ENCODE measurements at regions not wholly inside any gene's neighbourhood (a gene's known extent, or its start where the extent isn't known, plus 50 kb on each side); places are given as distances from the start of the nearest gene placed in this dataset.

GRCh38 chr5:2575871-2576270, 175.6 kb downstream of the IRX2 start:
- H3K9me3 ChIP-seq = no peaks in the 10 kb centered on the region
- H3K27ac ChIP-seq = no peak overlapping the region
- no peaks in the 10 kb centered on the region for H3K36me3 ChIP-seq
- no peak overlapping the region for H3K4me3 ChIP-seq
- ATAC-seq (ENCODE audit: low FRiP score in 2 of 2) = no peak
- DNase-seq = no peak
- H3K27me3 ChIP-seq = no peaks in the 10 kb centered on the region
- no peaks in the 10 kb centered on the region for H3K4me1 ChIP-seq
- TF ChIP-seq CTCF (IDR thresholded peaks at IDR 0.05) (no peak), POLR2AphosphoS5 (IDR thresholded peaks at IDR 0.05) (no peak), POLR2A (IDR thresholded peaks at IDR 0.05) (no peak)
- WGBS, 2 donors = 57 to 68% methylated on average over 1 of the region's 1 CpG

GRCh38 chr5:2575292-2575691, 176.2 kb downstream of the IRX2 start:
- DNase-seq = no peak
- ATAC-seq (ENCODE audit: low FRiP score in 2 of 2) = no peak
- H3K4me3 ChIP-seq = no peak overlapping the region
- H3K9me3 ChIP-seq = no peaks in the 10 kb centered on the region
- WGBS, 2 donors = 17 to 41% methylated on average over 3 of the region's 3 CpGs
- H3K36me3 ChIP-seq = no peaks in the 10 kb centered on the region
- no peaks in the 10 kb centered on the region for H3K4me1 ChIP-seq
- no peak overlapping the region for H3K27ac ChIP-seq
- no peaks in the 10 kb centered on the region for H3K27me3 ChIP-seq
- TF ChIP-seq POLR2AphosphoS5 (IDR thresholded peaks at IDR 0.05) (no peak), EP300 (IDR thresholded peaks at IDR 0.05) (no peak), CTCF (IDR thresholded peaks at IDR 0.05) (no peak), POLR2A (IDR thresholded peaks at IDR 0.05) (no peak)

GRCh38 chr5:2574155-2574554, 177.3 kb downstream of the IRX2 start:
- H3K36me3 ChIP-seq = no peaks in the 10 kb centered on the region
- 79 to 88% methylated on average over 5 of the region's 5 CpGs for WGBS, 2 donors
- no peak overlapping the region for H3K4me3 ChIP-seq
- ATAC-seq (ENCODE audit: low FRiP score in 2 of 2) (no peak), DNase-seq (no peak)
- H3K9me3 ChIP-seq = no peaks in the 10 kb centered on the region
- TF ChIP-seq POLR2AphosphoS5 (IDR thresholded peaks at IDR 0.05) (no peak), POLR2A (IDR thresholded peaks at IDR 0.05) (no peak), CTCF (IDR thresholded peaks at IDR 0.05) (no peak), EP300 (IDR thresholded peaks at IDR 0.05) (no peak)
- no peaks in the 10 kb centered on the region for H3K4me1 ChIP-seq
- no peak overlapping the region for H3K27ac ChIP-seq
- no peaks in the 10 kb centered on the region for H3K27me3 ChIP-seq

GRCh38 chr5:2570586-2570985, 180.9 kb downstream of the IRX2 start:
- 54 to 55% methylated on average over 10 of the region's 10 CpGs for WGBS, 2 donors
- H3K36me3 ChIP-seq = no peaks in the 10 kb centered on the region
- no peak overlapping the region for H3K27ac ChIP-seq
- H3K4me1 ChIP-seq = no peaks in the 10 kb centered on the region
- ATAC-seq (ENCODE audit: low FRiP score in 2 of 2) (no peak), DNase-seq (no peak)
- H3K27me3 ChIP-seq = no peaks in the 10 kb centered on the region
- no peaks in the 10 kb centered on the region for H3K9me3 ChIP-seq
- TF ChIP-seq POLR2AphosphoS5 (IDR thresholded peaks at IDR 0.05) (no peak), EP300 (IDR thresholded peaks at IDR 0.05) (no peak), CTCF (IDR thresholded peaks at IDR 0.05) (no peak), POLR2A (IDR thresholded peaks at IDR 0.05) (no peak)
- H3K4me3 ChIP-seq = no peak overlapping the region

GRCh38 chr5:2569774-2570542, 181.5 kb downstream of the IRX2 start:
- H3K4me3 ChIP-seq = no peak overlapping the region
- DNase-seq (no peak), ATAC-seq (ENCODE audit: low FRiP score in 2 of 2) (peak in 1 of 2 donors; percentile 62)
- WGBS, 2 donors = 86 to 89% methylated on average over 15 of the region's 15 CpGs
- TF ChIP-seq EP300 (IDR thresholded peaks at IDR 0.05) (no peak), POLR2A (IDR thresholded peaks at IDR 0.05) (no peak), POLR2AphosphoS5 (IDR thresholded peaks at IDR 0.05) (no peak), CTCF (IDR thresholded peaks at IDR 0.05) (no peak)
- no peaks in the 10 kb centered on the region for H3K4me1 ChIP-seq
- H3K36me3 ChIP-seq = no peaks in the 10 kb centered on the region
- no peak overlapping the region for H3K27ac ChIP-seq
- no peaks in the 10 kb centered on the region for H3K9me3 ChIP-seq
- no peaks in the 10 kb centered on the region for H3K27me3 ChIP-seq
